GM18505 (cell line): ENCODE measurements at regions not wholly inside any gene's neighbourhood (a gene's known extent, or its start where the extent isn't known, plus 50 kb on each side); places are given as distances from the start of the nearest gene placed in this dataset.

Experiments
- ATAC-seq: cut with Tn5 transposase; IDR thresholded peaks from one replicate; pipeline ENCODE4 v1.9.1; 2021; ENCODE audit not compliant: unreplicated experiment
- POLR2A ChIP-seq: IDR thresholded peaks from 4 replicates; pipeline ENCODE4 v1.6.1; 2011; ENCODE audit warnings: borderline replicate concordance; ENCODE audit not compliant: insufficient read depth, insufficient read length; ENCODE audit errors: extremely low read depth

DNA sequence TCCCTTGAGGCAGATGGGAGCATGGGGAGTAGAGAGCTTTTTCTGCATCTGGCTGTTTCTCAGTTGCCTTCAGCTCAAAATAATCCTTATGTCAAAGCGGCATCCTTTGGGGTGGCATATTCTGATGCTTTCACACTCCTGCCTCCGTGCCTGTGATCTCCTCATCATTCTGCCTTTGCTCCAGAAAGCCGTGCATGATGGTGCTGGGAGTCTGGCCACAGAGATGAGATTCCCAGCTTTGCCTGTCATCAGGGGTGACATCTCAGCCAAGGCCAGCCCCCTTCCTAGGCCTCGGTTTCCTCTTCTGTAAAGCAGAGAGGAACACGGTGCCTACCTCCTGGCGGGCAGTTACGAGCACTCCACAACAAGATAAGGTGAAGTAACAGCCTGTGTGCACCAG lies 96.3 kb upstream of the ALDH1A3 start:
- ATAC-seq: no peak
- no peak for TF ChIP-seq POLR2A

DNA sequence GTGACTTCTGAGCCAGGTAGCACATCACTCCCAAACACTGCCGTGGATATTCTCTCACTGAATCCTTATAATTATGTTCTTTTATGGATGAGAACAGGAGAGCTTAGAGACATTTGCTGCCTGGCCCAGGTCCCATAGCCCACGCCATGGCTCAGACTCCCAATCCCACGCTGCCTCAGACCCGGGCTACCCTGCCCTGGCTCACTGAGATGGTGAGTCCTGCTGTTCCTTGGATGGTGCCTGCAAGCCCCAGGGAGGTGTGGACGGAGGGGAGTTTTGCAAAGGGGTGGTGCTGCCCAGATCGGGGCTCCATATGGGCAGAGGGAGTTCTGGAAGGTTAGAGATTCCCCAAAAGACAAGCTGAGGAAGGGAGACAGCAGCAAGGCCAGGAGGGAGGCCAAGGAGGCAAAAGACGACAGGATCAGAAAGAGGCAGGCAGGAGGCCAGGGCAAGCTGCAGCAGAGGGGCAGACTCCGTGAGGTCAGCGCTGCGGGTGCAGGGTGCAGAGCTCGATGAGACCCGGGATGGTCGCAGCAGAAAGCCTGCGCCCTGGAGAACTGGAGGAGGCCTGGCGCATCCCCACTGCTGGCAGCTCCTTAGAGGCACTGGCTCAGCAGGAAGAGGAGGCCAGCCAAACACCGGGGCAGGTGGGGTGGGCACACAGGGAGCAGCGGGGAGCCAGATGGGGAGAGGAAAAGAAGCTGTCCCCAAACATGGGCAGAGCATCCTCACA lies 95.7 kb upstream of the ALDH1A3 start:
- no peak for TF ChIP-seq POLR2A
- ATAC-seq: no peak

DNA sequence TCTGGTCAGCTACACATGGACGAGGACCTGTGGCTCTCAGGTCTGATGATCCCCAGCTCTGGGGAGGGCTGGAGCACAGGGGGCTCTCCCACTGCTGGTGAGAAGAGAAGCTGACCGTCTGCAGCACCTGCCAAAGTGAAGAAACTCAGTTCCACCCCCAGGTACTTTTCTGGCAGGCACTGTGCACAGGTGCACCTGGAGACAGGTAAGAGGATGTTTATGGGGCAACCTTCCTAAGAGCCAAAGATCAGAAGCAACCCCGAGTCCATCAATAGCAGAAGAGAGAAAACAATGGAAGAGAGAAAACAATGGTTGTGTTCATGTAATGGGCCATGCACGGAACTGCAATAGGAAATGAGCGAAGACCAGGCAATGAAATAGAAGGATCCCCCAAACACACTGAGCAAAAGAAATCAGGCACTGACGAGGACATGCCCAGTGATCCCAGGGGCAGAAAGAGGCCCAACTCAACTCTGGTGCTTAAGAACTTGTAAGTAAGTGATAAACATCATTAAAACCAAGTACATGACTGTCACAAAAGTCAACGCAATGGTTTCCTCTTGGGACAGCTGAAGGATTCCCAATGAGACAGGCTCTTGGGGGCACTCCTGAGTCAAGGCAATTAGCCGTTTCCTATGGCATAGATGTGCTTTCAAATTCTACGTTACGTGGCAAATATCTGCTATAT lies 95.0 kb upstream of the ALDH1A3 start:
- no peak for ATAC-seq
- TF ChIP-seq POLR2A: no peak

DNA sequence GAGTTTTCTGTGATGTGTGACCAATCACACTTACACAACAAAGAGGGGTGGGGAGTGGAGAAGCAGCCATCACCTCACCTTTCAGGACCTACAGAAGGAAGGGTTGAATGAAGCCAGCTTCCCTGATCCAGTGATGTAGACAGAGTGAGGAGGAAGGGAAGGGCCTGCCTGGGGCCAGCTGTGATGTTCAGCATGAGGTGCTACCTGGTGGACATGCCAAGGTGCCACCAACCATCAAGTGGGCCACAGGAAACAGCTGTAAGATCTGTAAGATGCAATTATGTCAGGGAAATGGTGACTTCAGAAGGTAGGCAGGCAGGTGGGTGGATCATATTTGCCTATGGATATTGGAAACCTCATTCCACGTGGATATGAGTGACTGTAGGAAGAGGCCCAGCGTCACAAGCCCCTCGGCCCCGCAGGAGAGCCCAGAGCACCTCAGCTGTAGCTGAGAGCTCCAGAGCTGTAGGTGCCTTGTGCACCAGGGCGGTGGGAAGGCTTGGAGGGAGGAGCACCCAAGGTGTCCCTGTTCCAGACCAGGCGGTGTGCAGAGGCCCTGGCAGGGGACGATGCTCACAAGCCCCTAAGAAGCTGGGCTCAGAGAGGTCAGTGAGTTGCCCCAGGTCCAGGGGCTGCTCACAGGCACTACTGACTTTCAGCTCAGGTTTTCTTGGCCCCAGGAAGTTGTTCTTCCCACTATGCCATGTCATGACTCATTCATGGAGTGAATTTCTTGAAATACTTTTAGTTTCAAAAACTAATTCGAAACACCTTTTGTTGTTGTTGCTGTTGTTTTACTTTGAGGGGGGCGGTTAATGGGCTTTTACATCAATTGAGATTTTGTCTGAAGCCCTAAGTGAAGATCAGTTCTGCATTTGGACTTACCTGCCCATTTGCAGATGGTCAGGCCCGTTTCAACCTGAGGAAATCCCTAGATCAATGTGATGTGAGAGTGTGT lies 94.2 kb upstream of the ALDH1A3 start:
- no peak for TF ChIP-seq POLR2A
- no peak for ATAC-seq

DNA sequence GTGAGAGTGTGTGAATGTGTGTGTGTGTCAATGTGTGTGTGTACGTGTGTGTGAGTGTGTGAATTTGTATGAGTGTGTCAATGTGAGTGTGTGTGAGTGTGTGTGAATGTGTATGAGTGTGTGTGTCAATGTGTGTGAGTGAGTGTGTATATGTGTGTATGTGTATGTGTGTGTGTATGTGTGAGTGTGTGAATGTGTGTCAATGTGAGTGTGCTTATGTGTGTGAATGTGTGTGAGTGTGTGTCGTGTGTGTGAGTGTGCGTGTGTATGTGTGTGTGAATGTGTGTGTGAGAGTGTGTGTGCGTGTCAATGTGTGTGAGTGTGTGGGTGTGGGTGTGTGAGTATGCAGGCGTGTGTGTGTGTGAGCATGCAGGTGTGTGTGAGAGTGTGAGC lies 93.5 kb upstream of the ALDH1A3 start:
- TF ChIP-seq POLR2A: no peak
- ATAC-seq: no peak

DNA sequence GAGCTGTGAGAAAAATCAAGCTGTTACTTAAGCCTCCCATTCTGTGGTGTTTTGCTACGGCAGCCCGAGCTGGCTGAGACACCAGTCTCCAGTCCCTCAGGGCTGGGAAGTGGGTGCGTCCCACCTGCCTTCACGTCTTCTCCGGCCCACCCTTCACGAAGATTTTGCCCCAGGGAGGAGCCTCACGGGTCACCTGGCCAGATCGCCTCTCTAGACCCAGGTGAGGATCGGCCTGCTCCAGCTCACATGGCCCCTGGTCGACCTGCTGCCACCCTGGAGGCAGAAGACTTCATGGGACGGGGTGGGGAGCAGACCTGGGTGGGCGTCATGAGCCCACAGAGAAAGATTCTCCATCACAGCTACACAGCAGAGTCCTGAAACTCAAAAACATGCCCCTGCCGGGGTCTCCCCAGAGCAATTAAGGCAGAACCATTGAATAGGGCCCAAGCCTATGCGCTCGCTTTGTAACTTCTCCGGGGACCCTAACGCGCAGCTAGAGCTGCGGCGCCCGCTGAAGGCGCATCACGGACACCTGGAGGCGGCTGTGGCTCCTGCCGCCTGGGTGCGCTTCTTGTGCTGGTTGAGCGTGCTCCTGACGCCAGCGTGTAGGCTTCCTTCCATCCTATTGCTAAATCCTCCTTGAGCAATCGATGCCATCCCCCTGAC lies 92.6 kb upstream of the ALDH1A3 start:
- ATAC-seq: no peak
- no peak for TF ChIP-seq POLR2A

DNA sequence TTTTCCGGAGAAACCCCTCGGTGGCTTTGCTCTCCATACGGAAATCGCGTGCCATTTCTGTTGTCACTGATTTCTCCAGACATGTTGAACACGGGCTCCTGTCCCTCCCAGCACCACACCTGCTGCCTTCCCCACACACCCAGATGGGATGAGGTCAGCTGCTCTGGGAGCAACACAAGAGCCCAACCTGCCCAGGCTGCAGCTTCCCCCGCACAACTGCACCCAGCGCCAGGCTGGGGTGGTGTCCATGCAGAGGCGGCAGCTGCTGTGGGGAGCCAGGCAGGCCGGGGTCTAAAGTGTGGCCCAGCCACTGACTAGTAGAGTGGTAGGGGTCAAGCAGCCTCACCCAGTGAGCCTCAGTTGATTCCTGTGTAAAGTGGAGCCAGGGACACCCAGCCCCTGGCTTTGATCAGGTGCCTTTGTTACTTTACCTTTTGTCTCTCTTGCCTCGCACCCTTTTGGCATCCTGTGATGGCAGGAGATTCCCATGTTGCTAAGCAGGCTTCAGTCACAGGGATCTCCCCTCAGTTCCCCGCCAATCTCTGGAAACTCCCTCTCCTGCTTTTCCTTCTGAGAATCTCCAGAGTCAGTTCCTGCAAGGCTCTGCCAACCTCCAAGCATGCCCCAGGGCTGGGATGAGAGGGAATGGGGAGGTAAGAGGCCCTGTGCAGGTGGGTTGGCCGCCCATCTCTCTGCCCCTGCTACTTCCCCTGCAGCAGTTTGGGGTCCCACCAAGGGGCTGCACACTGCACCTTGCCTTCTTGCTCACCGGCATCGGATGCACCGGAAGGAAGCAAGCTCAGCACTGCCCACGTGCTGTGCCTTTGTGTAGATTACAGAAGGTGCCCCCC lies 91.8 kb upstream of the ALDH1A3 start:
- TF ChIP-seq POLR2A: no peak
- ATAC-seq: no peak

DNA sequence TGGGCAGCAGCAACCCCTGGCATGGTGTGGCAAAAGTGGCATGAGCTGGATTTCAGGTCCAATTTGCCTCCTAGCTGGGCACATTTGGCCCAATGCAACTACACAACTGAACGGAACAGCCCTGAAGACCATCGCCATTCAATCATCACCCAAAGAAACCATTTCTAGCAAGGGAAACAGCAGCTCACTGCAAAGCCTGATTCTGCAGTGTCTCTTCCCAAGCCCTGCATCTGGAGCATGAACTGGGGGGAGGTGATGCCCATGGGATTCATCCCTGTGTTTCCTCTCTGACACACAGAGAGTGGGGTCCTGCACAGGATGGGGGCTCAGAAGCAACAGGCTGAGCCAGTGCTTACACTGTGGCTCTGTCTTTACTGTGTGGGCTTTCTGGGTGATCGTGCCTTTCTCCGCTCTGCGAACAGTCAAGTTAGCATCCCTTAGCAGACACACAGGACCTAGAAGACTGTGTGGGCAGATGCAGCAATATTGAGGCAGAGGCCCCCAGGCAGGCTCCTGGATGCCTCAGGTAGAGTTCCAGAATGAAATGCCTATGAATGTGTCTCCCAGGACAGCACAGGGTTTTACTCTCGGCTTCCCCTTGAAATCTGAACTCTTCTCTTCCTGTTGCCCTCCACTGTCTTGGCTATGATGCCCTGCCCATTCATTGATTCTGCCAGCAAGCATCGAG lies 91.1 kb upstream of the ALDH1A3 start:
- TF ChIP-seq POLR2A: no peak
- no peak for ATAC-seq

DNA sequence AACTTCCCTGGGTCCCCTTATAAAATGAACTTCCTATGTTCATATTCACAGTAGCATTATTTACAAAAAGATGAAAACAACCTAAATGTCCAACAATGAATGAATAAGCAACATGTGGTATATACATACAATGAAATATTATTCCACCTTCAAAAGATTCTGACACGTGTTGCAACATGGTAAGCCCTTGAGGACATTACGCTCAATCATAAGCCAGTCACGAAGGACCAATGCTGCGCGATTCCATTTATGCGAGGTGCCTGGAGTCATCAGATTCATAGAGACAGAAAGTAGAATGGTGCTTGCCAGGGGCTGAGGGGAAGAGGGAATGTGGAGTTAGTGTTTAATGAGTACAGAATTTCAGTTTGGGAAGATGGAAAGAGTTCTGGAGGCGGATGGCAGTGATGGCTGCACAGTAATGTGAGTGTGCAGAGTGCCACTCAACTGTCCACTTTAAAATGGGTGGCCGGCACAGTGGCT lies 88.8 kb upstream of the ALDH1A3 start:
- no peak for TF ChIP-seq POLR2A
- ATAC-seq: no peak

DNA sequence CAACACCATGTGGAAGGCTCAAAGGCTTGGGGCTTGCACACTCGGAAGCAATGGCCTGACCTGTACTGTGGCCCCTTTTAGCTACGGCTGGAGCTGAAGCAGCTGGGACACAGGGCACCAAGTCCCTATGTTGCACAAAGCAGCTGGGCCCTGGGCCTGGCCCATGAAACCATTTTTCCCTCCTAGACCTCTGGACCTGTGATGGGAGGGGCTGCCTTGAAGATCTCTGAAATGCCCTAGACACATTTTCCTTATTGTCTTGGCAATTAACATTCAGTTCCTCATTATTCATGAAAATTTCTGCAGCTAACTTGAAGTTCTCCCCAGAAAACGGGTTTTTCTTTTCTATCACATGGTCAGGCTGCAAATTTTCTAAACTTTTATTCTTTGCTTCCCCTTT lies 85.6 kb upstream of the ALDH1A3 start:
- no peak for TF ChIP-seq POLR2A
- ATAC-seq: no peak

DNA sequence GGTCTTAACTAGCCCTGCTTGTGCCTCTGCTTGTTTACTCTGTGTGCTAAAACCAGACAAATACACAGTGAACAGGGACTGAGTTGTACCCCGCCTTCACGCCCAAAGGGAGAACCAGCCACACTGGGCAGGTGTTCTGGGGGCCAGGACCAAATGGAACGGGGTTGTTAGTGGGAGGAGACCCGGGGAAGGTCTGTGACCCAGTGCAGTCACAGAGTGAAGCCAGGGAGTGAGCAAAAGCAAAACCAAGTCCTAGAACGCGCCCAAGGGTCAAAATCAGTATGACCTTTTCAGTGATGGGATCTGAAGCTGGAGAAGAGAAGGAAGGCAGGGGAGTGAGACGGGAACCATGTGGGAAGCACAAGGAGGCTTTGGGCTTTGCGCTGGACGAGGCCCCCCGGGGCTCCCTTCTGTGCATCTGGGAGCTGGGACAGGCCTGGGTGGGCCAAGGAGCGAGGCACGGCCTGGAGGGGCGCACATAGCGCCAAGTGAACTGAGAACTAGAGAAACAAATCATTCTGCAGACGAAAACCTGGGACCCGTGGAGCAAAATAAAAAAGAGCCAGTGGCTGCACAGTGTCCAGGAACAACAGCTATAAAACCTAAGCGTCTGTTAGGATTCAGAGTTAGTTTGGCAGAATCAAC lies 78.3 kb upstream of the ALDH1A3 start:
- ATAC-seq: no peak
- TF ChIP-seq POLR2A: no peak
